ENCODE measurements at regions not wholly inside any gene's neighbourhood (a gene's known extent, or its start where the extent isn't known, plus 50 kb on each side); places are given as distances from the start of the nearest gene placed in this dataset.

- TF ChIP-seq CTCF (IDR thresholded peaks at IDR 0.05) (no peak), POLR2A (IDR thresholded peaks at IDR 0.05) (no peak)
Observed at GRCh38 chr18:28365411-28365831, 188.5 kb upstream of the CDH2 start.

All from heart left ventricle (tissue), 13 donors.